Activated CD8-positive, alpha-beta memory T cell treated with anti-CD3 and anti-CD28 coated beads, Interleukin-2, amount 50 U/mL, for 48 hours (primary cell): ENCODE measurements at regions not wholly inside any gene's neighbourhood (a gene's known extent, or its start where the extent isn't known, plus 50 kb on each side); places are given as distances from the start of the nearest gene placed in this dataset.

Experiments
- DNase-seq: peaks from one replicate; pipeline ENCODE4 v3.0.0-alpha.2; 2020

- no peak for DNase-seq
Observed at GRCh38 chr1:67619080-67619479, 65.9 kb upstream of the GADD45A start.

GRCh38 chr1:67623906-67624305, 61.1 kb upstream of the GADD45A start:
- no peak for DNase-seq

- no peak for DNase-seq
Observed at GRCh38 chr1:67624680-67625079, 60.3 kb upstream of the GADD45A start.

GRCh38 chr1:67626090-67626860, 58.7 kb upstream of the GADD45A start:
- no peak for DNase-seq

- DNase-seq, result no peak
Observed at GRCh38 chr1:67626861-67627235, 58.2 kb upstream of the GADD45A start.

GRCh38 chr1:67627336-67627735, 57.7 kb upstream of the GADD45A start:
- DNase-seq, result no peak

- no peak for DNase-seq
Observed at GRCh38 chr1:67627906-67628305, 57.1 kb upstream of the GADD45A start.

- no peak for DNase-seq
Observed at GRCh38 chr1:67629370-67630075, 55.5 kb upstream of the GADD45A start.

- DNase-seq, result no peak
Observed at GRCh38 chr1:67630438-67631045, 54.5 kb upstream of the GADD45A start.

GRCh38 chr1:67632356-67632755, 52.6 kb upstream of the GADD45A start:
- no peak for DNase-seq

GRCh38 chr1:67632811-67633655, 52.0 kb upstream of the GADD45A start:
- DNase-seq, result no peak

GRCh38 chr1:67634396-67634935, 50.5 kb upstream of the GADD45A start:
- no peak for DNase-seq

- no peak for DNase-seq
Observed at GRCh38 chr1:67635055-67635809, 49.8 kb upstream of the GADD45A start.
